Gastroesophageal sphincter (tissue), 4 donors: ENCODE measurements at regions not wholly inside any gene's neighbourhood (a gene's known extent, or its start where the extent isn't known, plus 50 kb on each side); places are given as distances from the start of the nearest gene placed in this dataset.

Experiments used
- ATAC-seq: fragments of 150-250 bp; one replicate; pipeline ENCODE4 v1.9.1; 2016; ENCODE audit warnings: mild to moderate bottlenecking, moderate library complexity
- H3K27ac ChIP-seq, 4 donors: fragments of 200-600 bp; sonication (generic) in 3 of 4; 1 replicate in 3 of 4; 2 replicates in 1 of 4; pipeline ENCODE4 v1.5.1; 2016 to 2019
- H3K27me3 ChIP-seq: fragments of 200-600 bp; sonication (generic); one replicate; pipeline ENCODE4 v1.5.1; 2019
- H3K36me3 ChIP-seq, 2 donors: fragments of 200-600 bp; sonication (generic); one replicate each; pipeline ENCODE4 v1.5.1; 2019; ENCODE audit warnings: control low read depth in 1 of 2
- H3K4me1 ChIP-seq, 3 donors: fragments of 200-600 bp; sonication (generic); 1 replicate in 2 of 3; 2 replicates in 1 of 3; pipeline ENCODE4 v1.5.1; 2016 to 2019; ENCODE audit warnings: control low read depth in 2 of 3
- H3K4me3 ChIP-seq, 2 donors: fragments of 200-600 bp; sonication (generic); one replicate each; pipeline ENCODE4 v1.5.1; 2019; ENCODE audit warnings: mild to moderate bottlenecking in 1 of 2, moderate library complexity in 1 of 2
- H3K9me3 ChIP-seq, 3 donors: fragments of 200-600 bp; sonication (generic); one replicate each; pipeline ENCODE4 v1.5.1; 2017 to 2019; ENCODE audit warnings: control low read depth in 2 of 3
- CTCF ChIP-seq, 4 experiments: fragments of 200-600 bp in 2 of 4; fragments of 450-650 bp in 2 of 4; sonication (generic) in 1 of 4; IDR thresholded peaks; one replicate each; pipeline ENCODE4 v1.5.1; 2017 to 2019; ENCODE audit warnings: antibody characterized with exemption in 4 of 4, mild to moderate bottlenecking in 2 of 4, moderate library complexity in 2 of 4
- EP300 ChIP-seq: sonication (generic); formaldehyde crosslinking; IDR thresholded peaks from one replicate; pipeline ENCODE4 v1.6.1; 2017; ENCODE audit warnings: antibody characterized with exemption, mild to moderate bottlenecking
- POLR2A ChIP-seq, 2 donors: fragments of 450-650 bp; IDR thresholded peaks; one replicate each; pipeline ENCODE4 v1.6.1; 2017; ENCODE audit warnings: antibody characterized with exemption in 2 of 2, mild to moderate bottlenecking in 2 of 2, moderate library complexity in 1 of 2
- POLR2AphosphoS5 ChIP-seq: sonication (generic); formaldehyde crosslinking; IDR thresholded peaks from one replicate; pipeline ENCODE4 v1.6.1; 2017; ENCODE audit warnings: antibody characterized with exemption
- WGBS, 2 donors: methylation state at CpG; one replicate each; pipeline ENCODE4 v1.1.5; 2018; ENCODE audit warnings: low coverage in 1 of 2; 5-methylcytosine and 5-hydroxymethylcytosine counted together

GRCh38 chr10:57830877-57831560 lies 436.7 kb downstream of the IPMK start:
- Histone ChIP-seq H3K4me3 (no peak overlapping the region), H3K9me3 (no peaks in the 10 kb centered on the region), H3K27me3 (no peaks in the 10 kb centered on the region), H3K36me3 (no peaks in the 10 kb centered on the region), H3K4me1 (no peaks in the 10 kb centered on the region), H3K27ac (no peak overlapping the region)
- WGBS, 2 donors = 20 to 88% methylated on average over 1 of the region's 1 CpG
- ATAC-seq = no peak
- TF ChIP-seq POLR2A (IDR thresholded peaks at IDR 0.05) (no peak), EP300 (no peak), CTCF (IDR thresholded peaks at IDR 0.05) (no peak), POLR2AphosphoS5 (no peak)

GRCh38 chr10:57825015-57825414 lies 442.7 kb downstream of the IPMK start:
- no peaks in the 10 kb centered on the region for H3K36me3 ChIP-seq
- no peak overlapping the region for H3K4me3 ChIP-seq
- H3K27me3 ChIP-seq = no peaks in the 10 kb centered on the region
- no peak for ATAC-seq
- no peaks in the 10 kb centered on the region for H3K4me1 ChIP-seq
- no peak for TF ChIP-seq POLR2AphosphoS5
- H3K27ac ChIP-seq = no peak overlapping the region
- no peaks in the 10 kb centered on the region for H3K9me3 ChIP-seq

- TF ChIP-seq POLR2AphosphoS5 (no peak), POLR2A (IDR thresholded peaks at IDR 0.05) (no peak), EP300 (no peak), CTCF (IDR thresholded peaks at IDR 0.05) (no peak)
Measured at GRCh38 chr10:57823398-57823797, 444.3 kb downstream of the IPMK start.

GRCh38 chr10:57822965-57823364 lies 444.7 kb downstream of the IPMK start:
- Histone ChIP-seq H3K27me3 (no peaks in the 10 kb centered on the region), H3K36me3 (no peaks in the 10 kb centered on the region), H3K4me3 (no peak overlapping the region), H3K27ac (no peak overlapping the region), H3K9me3 (no peaks in the 10 kb centered on the region), H3K4me1 (no peaks in the 10 kb centered on the region)
- TF ChIP-seq POLR2AphosphoS5 (no peak), POLR2A (IDR thresholded peaks at IDR 0.05) (no peak), CTCF (IDR thresholded peaks at IDR 0.05) (no peak), EP300 (no peak)
- ATAC-seq = no peak

More at GRCh38 chr10:57823398-57823797, 444.3 kb downstream of the IPMK start:
- 53 to 79% methylated on average over 2 of the region's 2 CpGs for WGBS, 2 donors
- Histone ChIP-seq H3K27me3 (no peaks in the 10 kb centered on the region), H3K27ac (no peak overlapping the region), H3K4me3 (no peak overlapping the region), H3K4me1 (no peaks in the 10 kb centered on the region), H3K9me3 (no peaks in the 10 kb centered on the region), H3K36me3 (no peaks in the 10 kb centered on the region)
- no peak for ATAC-seq

GRCh38 chr10:57818522-57818921 lies 449.2 kb downstream of the IPMK start:
- no peak for ATAC-seq
- H3K27ac ChIP-seq = no peak overlapping the region
- no peaks in the 10 kb centered on the region for H3K27me3 ChIP-seq
- no peaks in the 10 kb centered on the region for H3K36me3 ChIP-seq
- TF ChIP-seq CTCF (IDR thresholded peaks at IDR 0.05) (no peak), EP300 (no peak), POLR2A (IDR thresholded peaks at IDR 0.05) (no peak), POLR2AphosphoS5 (no peak)
- WGBS, 2 donors = no CpG with 5 or more reads among the region's 1 CpG
- no peak overlapping the region for H3K4me3 ChIP-seq
- H3K4me1 ChIP-seq = no peaks in the 10 kb centered on the region
- H3K9me3 ChIP-seq = no peaks in the 10 kb centered on the region
